NCI-H446 treated with DMSO at 0.1 percent for 48 hours (cell line): ENCODE measurements at regions not wholly inside any gene's neighbourhood (a gene's known extent, or its start where the extent isn't known, plus 50 kb on each side); places are given as distances from the start of the nearest gene placed in this dataset.
"Not testable (repeated sequence)": the region's sequence is repeated elsewhere in the genome, so short reads cannot be mapped to it uniquely, and the experiment has no call there.

Experiments used
- DNase-seq: peaks from one replicate; lab custom pipeline; 2025; lab: John Stamatoyannopoulos, UW

DNA sequence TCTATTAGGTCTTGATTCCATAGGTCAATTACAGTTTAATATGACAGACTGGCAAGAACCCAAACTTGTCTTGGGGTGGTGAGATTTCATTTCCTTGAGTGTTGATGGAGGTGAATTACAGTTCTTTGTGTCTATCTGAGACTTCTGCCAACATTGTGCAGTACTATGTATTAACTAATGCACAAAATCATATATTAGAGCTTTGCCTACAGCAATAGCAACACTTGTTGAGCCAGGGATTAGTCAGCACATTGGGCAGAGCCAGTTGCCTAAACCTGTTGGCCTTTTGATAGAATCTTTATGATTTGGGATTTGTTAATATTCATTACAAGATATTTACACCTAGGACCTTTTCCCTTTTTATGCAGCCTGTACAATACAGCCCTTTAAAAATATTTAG is 135.3 kb upstream of the CENPW start:
- DNase-seq = no peak

DNA sequence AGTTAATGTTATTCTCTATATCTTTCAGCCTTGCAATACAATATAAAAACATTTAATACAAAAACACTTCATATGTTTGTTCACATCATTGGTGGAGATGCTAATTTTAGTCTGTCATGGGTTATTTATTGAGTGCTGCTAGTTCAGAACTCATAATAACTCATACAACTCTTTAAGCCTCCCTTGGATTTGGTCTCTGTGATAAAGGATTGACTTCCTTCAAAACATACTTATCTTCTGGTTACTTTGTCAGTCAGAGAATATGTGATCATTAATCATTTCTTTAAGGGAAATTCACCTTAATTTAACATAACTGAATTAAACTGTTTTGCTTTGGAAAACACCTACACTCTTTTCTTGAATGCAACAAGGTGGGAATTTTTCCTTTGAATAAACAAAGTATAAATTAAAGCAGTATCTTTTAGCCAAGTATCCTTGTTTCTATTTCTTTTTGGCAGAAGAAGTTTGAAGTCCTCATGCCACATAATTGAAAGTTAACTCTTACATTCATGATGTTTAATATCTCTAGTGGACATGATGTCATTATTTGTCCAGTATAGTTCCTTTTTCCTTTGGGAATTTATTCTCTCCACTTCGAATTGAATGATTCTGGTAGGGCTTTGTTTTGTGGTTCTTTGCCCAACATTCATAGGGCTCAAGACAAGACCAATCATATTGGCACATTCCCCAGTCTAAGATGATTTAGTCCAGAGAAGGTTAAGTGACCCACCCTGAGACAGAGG is 133.2 kb upstream of the CENPW start:
- DNase-seq = no peak

DNA sequence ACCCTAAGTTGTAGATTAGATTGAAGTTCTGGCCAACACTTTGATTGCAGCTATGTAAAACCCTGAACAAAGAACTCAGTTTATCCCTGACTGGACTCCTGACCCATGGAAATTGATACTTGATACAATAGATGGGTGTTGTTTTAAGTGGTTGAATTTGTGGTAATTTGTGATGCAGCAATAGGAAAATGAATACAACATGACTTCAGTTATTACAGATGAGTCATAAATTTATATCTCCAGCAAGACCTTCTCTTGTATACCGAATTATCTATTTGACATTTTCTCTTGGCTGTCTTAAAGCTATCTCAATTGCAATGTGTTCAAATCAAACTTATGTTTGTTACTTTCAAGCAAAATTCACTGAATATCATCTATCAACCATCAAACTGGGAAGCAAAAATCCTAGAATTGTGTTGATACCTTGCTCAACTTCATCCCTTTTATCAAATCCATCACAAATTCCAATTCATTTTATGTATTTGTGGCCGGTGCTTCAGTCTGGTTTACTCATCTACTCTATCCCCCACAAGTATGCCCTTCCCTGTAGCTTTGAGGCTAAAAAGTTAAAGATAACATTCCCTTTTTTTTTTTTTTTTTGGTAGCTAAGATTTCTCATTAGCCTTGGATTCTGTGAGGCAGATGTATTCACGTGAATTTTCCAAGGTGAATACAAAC is 129.4 kb upstream of the CENPW start:
- no peak for DNase-seq

DNA sequence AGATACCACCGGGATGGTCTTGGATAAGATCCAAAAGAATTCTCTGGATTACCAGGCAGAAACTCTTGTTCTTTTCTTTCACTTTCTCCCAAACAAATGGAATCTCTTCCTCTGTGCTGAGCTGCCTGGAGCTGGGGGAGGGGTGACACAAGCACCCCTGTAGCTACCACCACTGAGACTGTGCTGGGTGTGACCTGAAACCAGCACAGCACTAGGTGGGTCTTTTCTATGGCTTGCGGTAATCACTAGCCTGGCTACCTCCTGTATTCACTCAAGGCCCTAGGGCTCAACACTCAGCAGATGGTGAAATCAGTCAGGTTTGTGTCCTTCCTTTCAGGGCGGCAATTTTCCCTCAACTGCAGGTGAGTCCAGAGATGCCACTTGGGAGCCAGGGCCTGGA is 122.4 kb upstream of the CENPW start:
- no peak for DNase-seq

DNA sequence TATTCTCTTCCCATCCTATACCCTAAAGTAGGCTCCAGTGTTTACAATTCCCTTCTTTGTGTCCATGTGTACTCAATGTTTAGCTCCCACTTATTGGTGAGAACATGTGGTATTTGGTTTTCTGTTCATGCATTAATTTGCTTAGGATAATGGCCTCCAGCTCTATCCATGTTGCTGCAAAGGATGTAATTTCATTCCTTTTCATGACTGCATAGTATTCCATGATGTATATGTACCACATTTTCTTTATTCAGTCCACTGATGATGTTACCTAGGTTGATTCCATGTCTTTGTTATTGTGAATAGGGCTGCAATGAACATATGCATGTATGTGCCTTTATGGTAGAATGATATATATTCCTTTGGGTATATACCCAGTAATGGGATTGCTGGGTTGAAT is 119.0 kb upstream of the CENPW start:
- DNase-seq = not testable (repeated sequence)

DNA sequence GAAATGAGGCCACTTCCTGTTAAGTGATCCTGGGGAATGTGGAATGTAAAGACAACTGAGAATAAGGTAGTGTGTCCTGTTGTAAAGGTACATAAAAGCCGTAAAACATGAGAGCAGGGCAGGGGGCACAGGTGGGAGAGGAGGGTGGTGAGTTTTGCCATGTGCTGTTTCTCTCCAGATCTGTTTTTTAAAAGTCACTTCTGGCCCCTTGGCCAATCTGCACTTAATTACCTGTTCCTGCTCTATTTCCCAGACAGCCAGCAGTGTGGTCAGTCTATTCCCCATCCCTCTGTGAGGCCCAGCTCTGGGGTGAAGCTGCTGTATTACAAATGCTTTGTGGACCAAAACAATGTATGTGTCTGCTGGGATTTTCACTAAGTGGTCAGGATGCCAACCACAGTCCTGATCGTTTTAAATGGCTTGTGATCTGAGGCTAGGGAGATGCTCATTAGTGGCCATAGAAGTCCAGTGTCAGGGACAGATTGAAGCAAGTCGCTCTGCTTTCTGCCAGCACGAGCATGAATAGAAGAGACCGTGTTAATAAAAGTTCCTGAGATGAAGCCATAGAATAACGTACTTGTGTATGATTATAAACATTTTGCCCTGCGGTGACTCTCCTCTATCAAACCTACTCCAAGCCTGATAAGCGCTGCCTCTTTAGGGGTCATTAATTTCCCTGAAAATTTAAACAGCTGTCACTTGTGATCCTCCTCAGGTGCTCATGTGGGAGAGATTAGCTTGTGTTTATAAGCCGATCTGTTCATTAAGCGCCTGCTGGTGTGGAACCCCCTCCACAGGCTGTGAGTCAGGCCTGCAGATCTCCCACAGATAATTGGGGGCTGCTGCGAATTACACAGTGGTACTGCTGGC is 111.8 kb upstream of the CENPW start:
- no peak for DNase-seq

DNA sequence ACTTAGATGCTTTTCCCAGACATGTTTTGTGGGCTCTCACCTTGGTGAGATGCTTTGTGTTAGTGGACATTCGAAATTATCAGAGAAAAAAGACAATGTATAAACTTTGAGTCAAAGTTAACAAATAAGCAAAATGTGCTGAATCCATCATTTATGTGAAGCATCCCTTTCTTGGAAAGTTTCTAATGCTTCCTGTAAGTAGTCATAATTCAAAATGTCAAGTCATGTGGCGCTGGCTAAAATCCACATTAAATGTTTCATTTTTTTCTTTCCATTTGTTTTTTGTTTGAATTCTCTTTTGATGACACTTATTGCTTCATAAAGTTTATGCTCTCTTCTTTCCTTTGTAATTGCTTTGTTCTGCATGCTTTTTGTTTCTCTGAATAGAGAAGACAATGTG is 107.2 kb upstream of the CENPW start:
- DNase-seq = no peak

DNA sequence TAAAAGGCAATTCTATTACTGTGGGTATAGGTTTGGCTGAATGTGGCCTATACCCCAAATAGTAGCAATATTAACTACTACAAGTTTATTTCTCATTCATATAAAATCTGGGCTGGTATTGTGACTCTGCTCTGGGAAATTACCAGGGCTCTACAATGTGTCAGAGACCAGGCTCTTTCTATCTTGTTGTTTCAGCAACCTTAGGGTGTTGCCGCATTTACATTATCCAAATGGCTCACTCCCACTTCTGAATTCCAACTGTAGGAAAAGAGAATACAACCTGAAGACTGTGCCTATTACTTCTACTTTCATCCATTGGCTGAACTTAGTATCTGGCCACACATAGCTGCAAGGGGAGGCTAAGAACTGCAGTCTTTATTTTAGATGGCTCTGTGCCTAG is 106.7 kb upstream of the CENPW start:
- no peak for DNase-seq

DNA sequence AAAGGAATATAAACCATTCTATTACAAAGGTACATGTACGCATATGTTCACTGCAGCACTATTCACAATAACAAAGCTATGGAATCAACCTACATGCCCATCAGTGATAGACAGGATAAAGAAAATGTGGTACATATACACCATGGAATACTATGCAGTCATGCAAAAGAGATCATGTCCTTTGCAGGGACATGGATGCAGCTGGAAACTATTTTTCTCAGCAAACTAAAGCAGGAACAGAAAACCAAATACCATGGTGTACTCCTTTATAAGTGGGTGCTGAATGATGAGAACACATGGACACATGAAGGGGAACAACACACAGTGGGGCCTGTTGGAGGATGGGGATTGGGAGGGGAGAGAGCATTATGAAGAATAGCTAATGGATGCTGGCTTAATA is 104.6 kb upstream of the CENPW start:
- DNase-seq = no peak

DNA sequence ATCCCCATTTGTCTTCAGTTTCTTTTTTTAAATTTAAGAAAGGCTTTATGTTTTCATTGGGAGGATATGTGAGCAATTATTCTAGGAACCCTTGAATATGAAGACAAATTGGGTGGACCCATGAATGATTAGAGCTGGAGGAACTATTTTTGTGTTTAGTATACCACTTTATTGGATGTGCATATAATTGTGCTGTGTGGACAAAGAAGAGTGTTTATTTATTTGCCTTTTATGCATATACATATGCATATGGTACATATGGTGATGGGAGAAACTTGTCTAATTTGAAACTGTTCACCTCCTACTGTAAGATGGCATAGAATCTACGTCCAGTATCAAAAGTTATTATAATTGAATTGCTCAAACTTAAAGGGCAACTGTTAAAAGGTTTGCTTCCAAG is 94.8 kb upstream of the CENPW start:
- no peak for DNase-seq

DNA sequence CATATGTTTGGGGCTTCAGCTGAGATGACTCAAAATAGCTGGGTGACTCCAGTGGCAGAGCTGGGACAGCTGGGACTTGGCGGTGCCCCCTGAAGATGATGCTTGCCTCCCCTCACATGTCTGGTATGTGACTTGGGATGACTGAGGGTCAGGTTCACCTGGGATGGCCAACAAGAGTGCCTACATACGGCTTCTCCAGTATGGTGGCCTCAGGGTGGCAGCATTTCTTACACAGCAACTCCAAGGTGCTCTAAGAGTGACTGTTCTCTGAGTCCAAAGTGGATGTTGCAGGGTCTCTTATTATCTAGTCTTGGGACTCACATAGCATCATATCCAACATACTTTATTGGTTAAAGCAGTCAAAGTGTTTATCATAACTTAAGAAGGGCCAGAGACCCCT is 87.8 kb upstream of the CENPW start:
- DNase-seq = no peak

DNA sequence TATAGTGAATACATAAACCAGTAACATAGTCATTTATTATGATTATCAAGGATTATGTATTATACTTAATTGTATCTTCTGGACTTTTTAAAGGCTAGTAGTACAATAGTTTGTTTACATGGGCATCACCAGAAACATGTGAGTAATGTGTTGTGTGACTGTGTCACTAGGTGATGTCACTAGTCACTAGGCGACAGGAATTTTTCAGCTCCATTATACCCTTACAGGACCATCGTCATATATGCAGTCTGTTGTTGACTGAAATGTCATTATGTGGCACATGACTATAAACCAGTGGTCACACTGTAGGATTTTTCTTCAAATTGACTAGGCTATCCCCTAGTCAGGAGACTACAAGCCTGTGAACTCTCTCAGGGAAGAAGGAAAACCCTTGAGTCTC is 86.5 kb upstream of the CENPW start:
- no peak for DNase-seq

DNA sequence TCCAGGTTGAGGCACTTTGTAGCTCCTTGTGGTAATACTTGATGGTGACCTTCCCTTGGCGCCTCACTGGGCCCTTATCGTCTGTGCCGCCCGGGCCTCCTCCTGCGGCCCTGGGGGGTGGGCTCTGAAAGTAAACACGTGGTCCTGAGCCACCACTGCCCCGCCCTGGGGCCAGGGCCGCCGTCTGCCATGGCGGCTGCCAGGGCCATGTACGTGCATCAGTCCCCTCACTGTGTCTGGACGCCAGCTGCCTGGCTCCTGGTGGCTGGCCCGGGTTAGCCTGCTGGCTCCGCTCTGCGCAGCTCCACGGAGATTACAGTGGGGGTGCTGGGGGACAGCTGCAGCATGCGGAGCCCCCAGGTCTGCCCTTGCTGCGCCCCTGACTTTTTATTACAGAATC is 81.8 kb upstream of the CENPW start:
- DNase-seq = no peak

DNA sequence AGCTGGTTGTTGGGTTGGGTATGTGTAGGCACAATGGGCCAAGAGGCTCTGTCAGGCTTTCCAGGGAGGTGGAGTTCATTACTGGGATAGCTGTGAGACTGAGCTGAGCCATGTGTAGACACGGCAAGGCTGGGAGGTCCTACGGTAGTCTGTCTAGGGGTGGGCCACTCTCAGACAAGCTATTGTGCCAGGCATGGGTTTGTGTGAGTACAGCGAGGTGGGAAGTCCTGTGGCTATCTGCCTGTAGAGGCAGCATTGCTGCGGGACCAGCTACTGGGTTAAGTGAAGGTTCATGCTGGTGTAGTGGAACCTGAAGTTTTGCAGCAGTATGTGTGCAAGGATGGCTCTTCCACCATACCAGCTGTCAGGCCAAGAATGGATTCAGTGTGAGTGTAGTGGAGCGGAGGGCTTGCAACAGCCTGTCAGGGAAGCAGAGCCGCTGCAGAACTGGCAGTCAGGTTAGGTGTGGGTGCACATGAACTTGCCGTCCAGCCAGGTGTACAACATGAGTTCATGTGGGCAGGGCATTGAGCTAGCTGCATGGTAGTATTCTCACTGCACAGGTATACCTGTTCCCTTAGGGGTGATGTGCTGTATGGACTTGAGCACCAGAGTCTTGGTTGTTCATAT is 78.0 kb upstream of the CENPW start:
- no peak for DNase-seq

DNA sequence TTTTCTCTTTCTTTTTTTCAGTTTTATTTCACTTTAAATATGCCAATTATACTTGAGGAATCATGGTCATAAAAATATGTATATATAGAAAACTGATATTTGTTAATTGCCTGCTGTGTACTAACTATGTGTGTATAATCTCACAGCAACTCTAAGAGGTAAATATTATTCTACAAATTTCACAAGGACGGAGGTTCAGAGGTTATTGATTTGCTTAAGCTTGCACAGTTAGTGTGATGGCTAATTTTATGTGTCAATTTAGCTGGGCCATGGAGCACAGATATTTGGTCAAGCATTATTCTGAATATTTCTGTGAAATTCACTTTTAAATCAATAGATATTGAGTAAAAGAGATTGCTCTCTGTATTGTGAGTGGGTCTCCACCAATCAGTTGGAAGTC is 75.7 kb upstream of the CENPW start:
- DNase-seq = no peak

DNA sequence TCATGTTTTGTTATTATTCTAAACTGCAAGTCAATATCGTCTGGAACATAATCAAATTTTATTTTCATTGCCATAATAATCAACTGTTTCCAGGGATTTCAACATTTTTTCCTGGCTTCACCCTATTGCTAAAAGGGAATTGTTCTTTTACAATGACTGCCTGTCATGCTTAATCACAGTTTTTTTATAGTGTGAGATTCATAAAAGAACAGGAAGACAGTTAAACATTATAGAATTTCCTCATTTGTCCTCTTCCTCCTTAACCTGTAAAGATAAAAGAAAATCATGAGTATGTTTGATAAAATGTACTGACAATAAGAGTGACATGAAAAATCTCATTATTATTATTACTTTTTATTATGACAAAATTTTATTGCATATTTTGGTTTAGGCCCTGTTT is 73.3 kb upstream of the CENPW start:
- DNase-seq = no peak

DNA sequence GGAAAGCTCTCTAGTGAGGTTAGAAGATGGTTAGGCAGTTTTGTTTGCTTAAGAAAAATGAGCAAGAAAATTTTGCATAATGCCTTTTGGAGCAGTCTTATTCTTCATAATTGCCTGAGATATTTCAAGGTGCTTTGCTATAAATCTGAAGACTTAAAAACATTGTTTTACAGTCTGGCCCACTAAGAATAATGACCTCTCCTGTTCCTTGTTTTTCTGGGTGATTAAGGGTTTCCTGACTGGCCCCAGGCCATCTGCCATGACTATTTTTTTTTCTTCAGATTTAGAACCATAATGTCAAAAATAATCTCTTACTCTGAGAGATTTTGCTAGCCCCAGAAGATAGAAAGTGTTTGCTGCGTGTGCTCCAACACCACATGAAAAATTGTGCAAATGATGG is 72.3 kb upstream of the CENPW start:
- DNase-seq = no peak

DNA sequence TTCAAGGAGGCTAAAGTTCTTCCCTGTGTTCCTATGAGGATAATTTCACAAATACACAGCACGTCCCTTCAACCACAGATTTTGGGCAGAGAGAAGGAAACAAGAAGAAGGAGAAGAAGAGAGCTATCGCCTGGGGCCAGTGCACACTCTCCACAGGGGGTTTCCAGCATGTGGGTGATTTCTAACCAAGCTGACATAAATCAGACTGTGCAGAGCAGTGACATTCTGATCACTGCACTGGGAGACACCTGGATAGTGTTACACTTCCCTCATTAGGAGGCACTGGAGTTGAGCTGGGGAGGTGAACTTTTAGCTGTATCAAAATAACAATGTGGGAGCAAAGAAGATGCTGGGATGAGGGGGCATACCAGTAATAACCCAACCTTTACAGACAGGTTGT is 71.8 kb upstream of the CENPW start:
- DNase-seq = no peak

DNA sequence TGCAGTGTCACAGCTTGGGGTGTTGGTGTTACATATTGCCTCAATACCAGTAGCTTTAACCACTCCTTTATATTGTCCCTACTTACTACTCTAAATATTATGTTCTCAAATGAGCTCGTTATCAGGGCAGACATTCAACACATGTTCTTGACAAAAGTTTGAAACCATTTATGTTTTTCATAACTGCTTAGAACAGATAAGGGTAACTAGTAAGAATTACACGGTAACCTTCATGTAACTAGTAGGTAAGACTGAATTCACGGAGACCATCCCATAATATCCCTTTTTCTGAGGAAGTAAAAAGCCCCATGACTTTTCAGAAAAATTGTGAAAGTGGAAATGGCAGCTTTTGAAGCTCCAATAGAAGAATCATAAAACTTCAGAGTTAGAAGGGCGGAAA is 59.6 kb upstream of the CENPW start:
- DNase-seq = no peak

DNA sequence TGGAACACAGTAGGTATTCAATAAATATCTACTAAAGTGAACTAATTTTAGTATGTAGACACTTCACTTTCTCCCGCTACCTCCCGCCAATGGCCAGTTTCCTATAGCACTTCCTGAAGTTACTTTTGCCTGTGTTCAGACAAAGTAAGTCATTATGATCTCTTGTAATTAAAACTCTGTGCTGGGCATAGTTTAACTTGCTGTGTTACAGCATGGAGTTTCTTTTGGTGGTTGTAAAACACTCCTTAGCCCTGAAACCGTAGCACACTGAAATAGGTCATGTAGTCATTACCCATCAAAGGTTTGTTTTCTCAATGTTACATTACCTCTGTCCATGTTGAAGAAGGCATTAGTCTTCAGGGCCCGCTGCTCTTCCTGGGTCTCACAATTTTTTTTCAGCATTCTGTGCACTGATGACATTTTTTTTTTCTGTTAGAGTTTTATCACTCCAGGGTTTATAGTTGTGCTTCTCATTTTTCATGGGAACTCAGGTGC is 54.0 kb upstream of the CENPW start:
- DNase-seq = no peak
